ENCODE measurements at regions not wholly inside any gene's neighbourhood (a gene's known extent, or its start where the extent isn't known, plus 50 kb on each side); places are given as distances from the start of the nearest gene placed in this dataset.

DNA sequence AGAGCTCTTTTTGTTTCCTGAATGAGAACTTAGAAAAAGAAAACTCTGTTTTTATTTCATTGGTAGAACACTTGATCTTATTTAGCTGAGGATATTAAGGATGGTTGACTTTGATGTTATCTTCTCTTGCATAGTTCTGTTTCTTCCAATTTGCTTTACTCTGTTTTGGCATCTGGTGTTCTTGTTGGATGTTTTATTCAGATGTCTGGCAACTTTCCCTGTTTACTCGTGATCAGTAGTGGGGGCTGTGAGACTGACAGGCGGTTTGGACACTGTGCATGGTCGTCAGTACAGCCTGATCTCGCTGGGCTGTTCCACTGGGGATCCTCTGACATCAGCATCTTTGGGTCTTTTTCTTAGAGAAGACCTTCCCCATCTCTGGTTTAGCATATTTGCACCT lies 100.1 kb downstream of the TSN start:
- TF ChIP-seq ZNF658 (tag by site-specific recombination; IDR thresholded peaks at IDR 0.05) (no peak), ZFP41 (tag by site-specific recombination; IDR thresholded peaks at IDR 0.05; ENCODE audit: borderline replicate concordance) (no peak)
- TF ChIP-seq, protein P1, sequence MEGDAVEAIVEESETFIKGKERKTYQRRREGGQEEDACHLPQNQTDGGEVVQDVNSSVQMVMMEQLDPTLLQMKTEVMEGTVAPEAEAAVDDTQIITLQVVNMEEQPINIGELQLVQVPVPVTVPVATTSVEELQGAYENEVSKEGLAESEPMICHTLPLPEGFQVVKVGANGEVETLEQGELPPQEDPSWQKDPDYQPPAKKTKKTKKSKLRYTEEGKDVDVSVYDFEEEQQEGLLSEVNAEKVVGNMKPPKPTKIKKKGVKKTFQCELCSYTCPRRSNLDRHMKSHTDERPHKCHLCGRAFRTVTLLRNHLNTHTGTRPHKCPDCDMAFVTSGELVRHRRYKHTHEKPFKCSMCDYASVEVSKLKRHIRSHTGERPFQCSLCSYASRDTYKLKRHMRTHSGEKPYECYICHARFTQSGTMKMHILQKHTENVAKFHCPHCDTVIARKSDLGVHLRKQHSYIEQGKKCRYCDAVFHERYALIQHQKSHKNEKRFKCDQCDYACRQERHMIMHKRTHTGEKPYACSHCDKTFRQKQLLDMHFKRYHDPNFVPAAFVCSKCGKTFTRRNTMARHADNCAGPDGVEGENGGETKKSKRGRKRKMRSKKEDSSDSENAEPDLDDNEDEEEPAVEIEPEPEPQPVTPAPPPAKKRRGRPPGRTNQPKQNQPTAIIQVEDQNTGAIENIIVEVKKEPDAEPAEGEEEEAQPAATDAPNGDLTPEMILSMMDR (tag by site-specific recombination; IDR thresholded peaks at IDR 0.05), result no peak
- TF ChIP-seq, protein P2, sequence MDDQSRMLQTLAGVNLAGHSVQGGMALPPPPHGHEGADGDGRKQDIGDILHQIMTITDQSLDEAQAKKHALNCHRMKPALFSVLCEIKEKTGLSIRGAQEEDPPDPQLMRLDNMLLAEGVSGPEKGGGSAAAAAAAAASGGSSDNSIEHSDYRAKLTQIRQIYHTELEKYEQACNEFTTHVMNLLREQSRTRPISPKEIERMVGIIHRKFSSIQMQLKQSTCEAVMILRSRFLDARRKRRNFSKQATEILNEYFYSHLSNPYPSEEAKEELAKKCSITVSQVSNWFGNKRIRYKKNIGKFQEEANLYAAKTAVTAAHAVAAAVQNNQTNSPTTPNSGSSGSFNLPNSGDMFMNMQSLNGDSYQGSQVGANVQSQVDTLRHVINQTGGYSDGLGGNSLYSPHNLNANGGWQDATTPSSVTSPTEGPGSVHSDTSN (CRISPR knock-in tag; IDR thresholded peaks at IDR 0.05), result no peak
